NCI-H510A treated with DMSO at 0.1 percent for 48 hours (cell line): ENCODE measurements at regions not wholly inside any gene's neighbourhood (a gene's known extent, or its start where the extent isn't known, plus 50 kb on each side); places are given as distances from the start of the nearest gene placed in this dataset.

ENCODE experiments used
- DNase-seq: peaks from one replicate; lab custom pipeline; 2025; lab: John Stamatoyannopoulos, UW

- no peak for DNase-seq
Observed at GRCh38 chr7:20021066-20021465, 196.1 kb downstream of the MACC1 start.

GRCh38 chr7:20019757-20020432, 197.3 kb downstream of the MACC1 start:
- DNase-seq: no peak

GRCh38 chr7:20016669-20017068, 200.5 kb downstream of the MACC1 start:
- no peak for DNase-seq

- DNase-seq: no peak
Observed at GRCh38 chr7:20013536-20013935, 203.6 kb downstream of the MACC1 start.

GRCh38 chr7:20012100-20012499, 205.1 kb downstream of the MACC1 start:
- no peak for DNase-seq

GRCh38 chr7:20010877-20011276, 206.3 kb downstream of the MACC1 start:
- DNase-seq: no peak

- no peak for DNase-seq
Observed at GRCh38 chr7:20007510-20007909, 209.7 kb downstream of the MACC1 start.

- no peak for DNase-seq
Observed at GRCh38 chr7:20005081-20005480, 212.1 kb downstream of the MACC1 start.

GRCh38 chr7:19999681-20000080, 217.5 kb downstream of the MACC1 start:
- DNase-seq: no peak

GRCh38 chr7:19991936-19992335, 218.5 kb upstream of the TMEM196 start:
- no peak for DNase-seq

GRCh38 chr7:19989906-19990305, 216.5 kb upstream of the TMEM196 start:
- no peak for DNase-seq

GRCh38 chr7:19988860-19989259, 215.4 kb upstream of the TMEM196 start:
- no peak for DNase-seq

- DNase-seq: no peak
Observed at GRCh38 chr7:19984231-19984632, 210.8 kb upstream of the TMEM196 start.

GRCh38 chr7:19982841-19983835, 209.7 kb upstream of the TMEM196 start:
- no peak for DNase-seq

- DNase-seq: no peak
Observed at GRCh38 chr7:19973581-19973980, 200.2 kb upstream of the TMEM196 start.

GRCh38 chr7:19972876-19973275, 199.5 kb upstream of the TMEM196 start:
- DNase-seq: no peak

GRCh38 chr7:19971956-19972355, 198.5 kb upstream of the TMEM196 start:
- no peak for DNase-seq

GRCh38 chr7:19970514-19970913, 197.1 kb upstream of the TMEM196 start:
- DNase-seq: no peak

GRCh38 chr7:19969859-19970493, 196.6 kb upstream of the TMEM196 start:
- no peak for DNase-seq

GRCh38 chr7:19964246-19964645, 190.8 kb upstream of the TMEM196 start:
- no peak for DNase-seq

GRCh38 chr7:19963695-19964094, 190.3 kb upstream of the TMEM196 start:
- no peak for DNase-seq

- no peak for DNase-seq
Observed at GRCh38 chr7:19958309-19958896, 185.0 kb upstream of the TMEM196 start.
